LNCAP (cell line): ENCODE measurements at regions not wholly inside any gene's neighbourhood (a gene's known extent, or its start where the extent isn't known, plus 50 kb on each side); places are given as distances from the start of the nearest gene placed in this dataset.

Source experiments
- TF ChIP-seq, protein P1 (sequence below): fragments of 450-650 bp; IDR thresholded peaks from 2 replicates; pipeline ENCODE4 v1.5.1; 2017; ENCODE audit warnings: mild to moderate bottlenecking

- TF ChIP-seq, protein P1, sequence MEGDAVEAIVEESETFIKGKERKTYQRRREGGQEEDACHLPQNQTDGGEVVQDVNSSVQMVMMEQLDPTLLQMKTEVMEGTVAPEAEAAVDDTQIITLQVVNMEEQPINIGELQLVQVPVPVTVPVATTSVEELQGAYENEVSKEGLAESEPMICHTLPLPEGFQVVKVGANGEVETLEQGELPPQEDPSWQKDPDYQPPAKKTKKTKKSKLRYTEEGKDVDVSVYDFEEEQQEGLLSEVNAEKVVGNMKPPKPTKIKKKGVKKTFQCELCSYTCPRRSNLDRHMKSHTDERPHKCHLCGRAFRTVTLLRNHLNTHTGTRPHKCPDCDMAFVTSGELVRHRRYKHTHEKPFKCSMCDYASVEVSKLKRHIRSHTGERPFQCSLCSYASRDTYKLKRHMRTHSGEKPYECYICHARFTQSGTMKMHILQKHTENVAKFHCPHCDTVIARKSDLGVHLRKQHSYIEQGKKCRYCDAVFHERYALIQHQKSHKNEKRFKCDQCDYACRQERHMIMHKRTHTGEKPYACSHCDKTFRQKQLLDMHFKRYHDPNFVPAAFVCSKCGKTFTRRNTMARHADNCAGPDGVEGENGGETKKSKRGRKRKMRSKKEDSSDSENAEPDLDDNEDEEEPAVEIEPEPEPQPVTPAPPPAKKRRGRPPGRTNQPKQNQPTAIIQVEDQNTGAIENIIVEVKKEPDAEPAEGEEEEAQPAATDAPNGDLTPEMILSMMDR: no peak
These were observed 212.3 kb upstream of the RORB start for GRCh38 chr9:74284581-74285450.

- TF ChIP-seq, protein P1: no peak
These were observed 203.7 kb upstream of the RORB start for GRCh38 chr9:74293479-74293878.

GRCh38 chr9:74303945-74304344 lies 193.2 kb upstream of the RORB start:
- TF ChIP-seq, protein P1: no peak

GRCh38 chr9:74304598-74304997 lies 192.5 kb upstream of the RORB start:
- TF ChIP-seq, protein P1: no peak

DNA sequence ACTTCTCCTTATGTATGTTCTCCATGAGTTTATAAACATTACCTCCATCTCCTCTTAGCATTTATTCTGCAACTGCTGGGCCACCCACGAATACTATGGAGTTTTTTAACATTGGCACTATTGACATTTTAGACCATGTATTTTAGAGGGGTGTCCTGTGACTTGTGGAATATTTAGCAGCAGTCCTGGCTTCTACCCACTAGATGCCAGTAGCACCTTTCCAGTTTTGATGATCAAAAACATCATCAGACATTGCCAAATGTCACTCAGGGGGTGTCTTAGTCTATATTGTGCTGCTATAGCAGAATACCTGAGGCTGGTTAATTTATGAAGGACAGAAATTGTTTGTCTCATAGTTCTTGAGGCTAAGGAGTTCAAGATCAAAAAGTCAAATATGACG lies 187.5 kb upstream of the RORB start:
- TF ChIP-seq, protein P1: no peak

DNA sequence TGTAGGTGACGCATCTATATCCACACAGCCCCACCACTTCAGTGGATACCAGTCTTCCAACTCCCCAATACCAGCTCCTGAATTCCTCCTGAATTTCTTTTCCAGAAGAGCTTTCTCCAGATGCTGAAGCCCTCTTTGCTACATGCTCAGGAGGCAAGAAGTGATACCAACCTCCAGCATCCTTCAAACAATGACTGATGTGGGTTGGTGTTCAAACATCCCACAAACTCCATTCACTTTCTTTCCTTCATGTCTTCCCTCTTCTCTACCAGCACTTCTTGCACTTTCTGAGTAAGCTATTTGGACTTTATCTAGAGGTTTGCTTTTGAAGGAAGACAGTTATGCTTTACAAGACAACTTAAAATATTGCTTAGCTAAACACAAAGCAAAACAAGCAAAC lies 179.9 kb upstream of the RORB start:
- TF ChIP-seq, protein P1: no peak

GRCh38 chr9:74321396-74321795 lies 175.7 kb upstream of the RORB start:
- TF ChIP-seq, protein P1: no peak
